Epithelial cell of proximal tubule (primary cell): ENCODE measurements at regions not wholly inside any gene's neighbourhood (a gene's known extent, or its start where the extent isn't known, plus 50 kb on each side); places are given as distances from the start of the nearest gene placed in this dataset.
A peak's percentile ranks its signal among the peaks of the same experiment; 100 is the strongest.
"Not testable (repeated sequence)": the region's sequence is repeated elsewhere in the genome, so short reads cannot be mapped to it uniquely, and the experiment has no call there.

Experiments
- DNase-seq: peaks from one replicate; pipeline ENCODE4 v3.0.0-alpha.2; 2011; ENCODE audit warnings: low read depth
- H3K4me3 ChIP-seq: 2 replicates; pipeline ENCODE4 v1.5.1; 2011; ENCODE audit warnings: low read depth, mild to moderate bottlenecking, low read length
- TF ChIP-seq, protein P1 (sequence below): conservative IDR thresholded peaks from 2 replicates; pipeline ENCODE4 v1.5.1; 2012; ENCODE audit warnings: low read depth, mild to moderate bottlenecking, low read length

DNA sequence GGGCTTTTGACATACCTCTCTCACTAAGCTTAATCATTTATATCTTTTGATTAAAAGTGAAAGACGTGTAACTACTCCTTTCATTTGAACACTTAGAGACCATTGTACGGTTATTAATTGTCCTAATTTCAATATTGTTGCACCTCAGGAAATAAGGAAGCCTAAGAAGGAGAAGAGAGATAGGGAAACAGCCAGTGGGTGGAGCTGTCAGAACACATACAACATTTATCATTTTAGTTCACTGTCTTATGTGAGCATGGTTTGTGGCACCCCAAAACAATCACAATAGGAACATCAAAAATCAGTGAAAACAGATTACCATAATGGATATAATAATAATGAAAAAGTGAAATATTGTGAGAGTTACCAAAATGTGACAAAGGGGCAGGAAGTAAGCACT is 147.2 kb upstream of the POMZP3 start:
- H3K4me3 ChIP-seq, DNase-seq: not testable (repeated sequence)
- TF ChIP-seq, protein P1, sequence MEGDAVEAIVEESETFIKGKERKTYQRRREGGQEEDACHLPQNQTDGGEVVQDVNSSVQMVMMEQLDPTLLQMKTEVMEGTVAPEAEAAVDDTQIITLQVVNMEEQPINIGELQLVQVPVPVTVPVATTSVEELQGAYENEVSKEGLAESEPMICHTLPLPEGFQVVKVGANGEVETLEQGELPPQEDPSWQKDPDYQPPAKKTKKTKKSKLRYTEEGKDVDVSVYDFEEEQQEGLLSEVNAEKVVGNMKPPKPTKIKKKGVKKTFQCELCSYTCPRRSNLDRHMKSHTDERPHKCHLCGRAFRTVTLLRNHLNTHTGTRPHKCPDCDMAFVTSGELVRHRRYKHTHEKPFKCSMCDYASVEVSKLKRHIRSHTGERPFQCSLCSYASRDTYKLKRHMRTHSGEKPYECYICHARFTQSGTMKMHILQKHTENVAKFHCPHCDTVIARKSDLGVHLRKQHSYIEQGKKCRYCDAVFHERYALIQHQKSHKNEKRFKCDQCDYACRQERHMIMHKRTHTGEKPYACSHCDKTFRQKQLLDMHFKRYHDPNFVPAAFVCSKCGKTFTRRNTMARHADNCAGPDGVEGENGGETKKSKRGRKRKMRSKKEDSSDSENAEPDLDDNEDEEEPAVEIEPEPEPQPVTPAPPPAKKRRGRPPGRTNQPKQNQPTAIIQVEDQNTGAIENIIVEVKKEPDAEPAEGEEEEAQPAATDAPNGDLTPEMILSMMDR = peak; percentile 38

DNA sequence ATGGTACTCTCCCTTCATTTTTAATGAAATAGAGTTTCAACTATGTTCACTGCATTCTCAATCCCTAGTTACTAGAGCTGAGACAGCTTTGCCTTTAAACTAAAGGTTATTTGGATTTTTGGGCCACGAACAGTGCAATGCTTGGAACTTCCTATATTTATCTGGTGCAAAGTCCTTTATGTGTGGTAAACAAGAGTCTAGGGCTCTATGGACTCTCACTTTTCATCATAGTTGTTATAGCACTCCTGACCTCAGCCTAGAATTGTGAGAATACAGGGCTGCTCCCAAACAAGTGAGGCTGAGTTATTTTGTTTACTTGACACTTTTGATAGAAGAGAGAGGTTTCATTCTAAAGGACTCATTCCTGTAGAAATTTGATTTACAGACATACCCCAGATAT is 144.9 kb upstream of the POMZP3 start:
- H3K4me3 ChIP-seq, DNase-seq: not testable (repeated sequence)

DNA sequence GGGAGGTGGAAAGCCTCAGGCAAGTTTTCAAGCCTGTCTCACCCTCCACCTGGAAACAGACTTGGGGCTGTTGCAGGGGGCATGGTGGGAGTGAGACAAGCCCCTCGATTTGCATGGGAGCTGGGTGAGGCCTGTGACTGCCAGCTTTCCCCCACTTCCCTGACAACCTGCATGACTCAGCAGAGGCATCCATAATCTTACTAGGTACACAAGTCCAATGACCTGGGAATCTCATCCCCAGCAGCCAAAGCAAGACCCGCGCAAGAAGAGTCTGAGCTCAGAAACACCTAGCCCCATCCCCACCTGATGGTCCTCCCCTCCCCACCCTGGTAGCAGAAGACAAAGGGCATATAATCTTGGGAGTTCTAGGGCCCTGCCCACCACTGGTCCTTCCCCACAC is 136.9 kb upstream of the POMZP3 start:
- not testable (repeated sequence) for DNase-seq, H3K4me3 ChIP-seq

DNA sequence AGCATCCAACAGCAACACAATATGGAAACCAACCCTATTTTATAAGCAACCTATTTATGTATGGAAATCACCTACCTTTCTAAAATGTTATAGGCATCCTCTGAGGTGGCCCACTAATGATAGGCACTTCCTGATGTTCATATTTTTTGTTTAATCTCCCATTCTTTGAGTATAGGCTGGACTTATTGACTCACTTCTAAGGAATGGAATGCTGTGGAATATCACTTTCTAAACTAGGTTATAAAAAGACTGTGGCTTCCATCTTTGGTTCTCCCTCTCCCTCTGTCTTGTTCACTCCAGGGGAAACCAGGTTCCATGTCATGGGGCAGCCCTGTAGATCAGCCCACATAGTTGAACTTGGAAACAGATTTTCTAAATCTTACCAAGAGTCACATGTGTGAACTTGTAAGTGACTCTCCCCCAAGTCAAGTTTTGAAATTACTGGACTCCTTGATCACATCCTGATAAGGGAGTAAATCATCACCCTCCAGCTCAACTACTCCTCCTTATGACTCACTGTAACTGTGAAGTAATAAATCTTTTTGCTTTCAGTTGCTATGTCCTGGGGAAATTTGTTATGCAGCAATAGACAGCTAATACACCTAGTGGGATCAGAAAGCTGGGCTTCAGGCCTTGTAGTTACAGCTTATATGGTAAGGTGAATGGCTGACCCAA is 133.6 kb upstream of the POMZP3 start:
- H3K4me3 ChIP-seq, DNase-seq: not testable (repeated sequence)

DNA sequence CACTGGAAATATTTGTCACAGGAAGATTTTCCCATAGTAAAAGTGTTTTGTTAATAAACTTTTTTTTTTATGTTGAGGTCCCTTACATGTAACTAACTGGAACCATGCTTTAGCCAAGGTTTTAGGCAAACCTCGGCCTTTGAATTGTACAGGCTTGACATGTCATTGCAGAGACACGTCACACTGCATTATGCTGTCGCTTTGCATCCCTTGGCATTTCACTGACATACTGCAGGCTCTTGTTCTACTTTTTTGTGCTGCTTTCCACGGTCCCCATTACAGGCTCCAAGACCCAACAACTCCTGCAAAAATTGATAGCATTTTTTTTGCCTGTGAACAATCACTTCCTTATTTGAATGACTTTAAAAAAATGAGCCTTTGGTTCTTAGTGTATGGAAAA is 112.5 kb upstream of the POMZP3 start:
- H3K4me3 ChIP-seq, DNase-seq: not testable (repeated sequence)

DNA sequence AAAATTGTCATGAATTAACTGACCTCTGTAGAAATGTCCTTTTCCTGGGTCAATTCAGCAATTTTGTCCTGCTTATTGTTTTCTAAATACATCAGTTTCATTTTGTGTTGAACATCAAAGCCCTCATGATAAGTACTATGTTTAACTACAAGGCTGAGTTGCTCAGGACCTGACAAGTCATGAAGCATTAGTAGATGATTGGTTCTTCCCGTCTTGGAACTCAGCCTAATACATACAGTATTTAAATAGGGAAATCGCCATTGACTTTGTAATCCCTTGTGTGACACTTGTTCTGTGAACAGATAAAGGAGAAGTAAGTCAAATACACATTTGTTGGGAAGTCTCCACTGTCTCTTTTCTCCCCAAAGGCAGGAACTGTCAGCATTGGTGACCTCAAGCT is 109.6 kb upstream of the POMZP3 start:
- H3K4me3 ChIP-seq, DNase-seq: not testable (repeated sequence)

DNA sequence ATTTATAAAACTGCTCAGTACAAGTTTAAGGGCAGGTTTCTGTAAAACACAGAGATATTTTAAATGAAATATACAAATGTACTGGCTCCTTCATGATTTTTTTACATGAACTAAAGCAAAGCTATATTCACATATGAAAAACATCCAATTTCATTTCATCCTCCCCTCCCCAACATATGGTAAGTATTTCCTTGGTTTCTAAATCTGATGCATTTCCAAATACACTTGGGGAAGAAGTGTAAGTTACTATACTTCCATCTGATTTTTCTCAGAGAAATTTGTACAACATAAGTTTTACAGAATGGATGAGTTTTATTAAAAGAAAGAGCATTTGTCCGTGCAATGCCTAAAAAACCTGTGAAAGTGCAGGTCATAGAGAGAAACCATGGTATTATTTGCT is 109.0 kb upstream of the POMZP3 start:
- not testable (repeated sequence) for DNase-seq, H3K4me3 ChIP-seq

DNA sequence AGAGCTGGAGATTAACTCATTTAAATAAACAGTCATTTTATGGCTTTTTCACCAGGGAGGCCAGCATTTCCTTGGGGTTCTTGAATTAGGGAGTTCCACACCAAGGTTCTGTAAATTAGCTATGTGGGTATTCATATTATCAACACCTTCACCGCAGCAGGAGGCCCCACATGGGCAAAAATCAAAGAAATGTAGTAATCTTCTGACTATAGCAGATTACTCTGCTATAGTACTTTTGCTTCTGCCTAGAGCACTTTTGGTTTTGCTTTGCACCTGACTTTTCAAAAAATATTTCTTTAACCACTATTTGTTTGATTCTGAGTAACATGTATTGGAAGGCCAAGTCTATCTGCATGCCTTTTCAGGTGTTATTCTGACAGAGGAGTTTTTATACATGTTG is 108.6 kb upstream of the POMZP3 start:
- H3K4me3 ChIP-seq, DNase-seq: not testable (repeated sequence)

DNA sequence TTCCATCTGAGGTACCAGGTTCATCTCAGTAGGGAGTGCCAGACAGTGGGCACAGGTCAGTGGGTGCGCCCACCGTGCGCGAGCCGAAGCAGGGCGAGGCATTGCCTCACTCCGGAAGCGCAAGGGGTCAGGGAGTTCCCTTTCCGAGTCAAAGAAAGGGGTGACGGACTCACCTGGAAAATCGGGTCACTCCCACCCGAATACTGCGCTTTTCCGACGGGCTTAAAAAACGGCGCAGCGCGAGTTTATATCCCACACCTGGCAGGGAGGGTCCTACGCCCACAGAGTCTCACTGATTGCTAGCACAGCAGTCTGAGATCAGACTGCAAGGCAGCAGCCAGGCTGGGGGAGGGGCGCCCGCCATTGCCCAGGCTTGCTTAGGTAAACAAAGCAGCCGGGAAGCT is 101.5 kb upstream of the POMZP3 start:
- not testable (repeated sequence) for DNase-seq, H3K4me3 ChIP-seq

DNA sequence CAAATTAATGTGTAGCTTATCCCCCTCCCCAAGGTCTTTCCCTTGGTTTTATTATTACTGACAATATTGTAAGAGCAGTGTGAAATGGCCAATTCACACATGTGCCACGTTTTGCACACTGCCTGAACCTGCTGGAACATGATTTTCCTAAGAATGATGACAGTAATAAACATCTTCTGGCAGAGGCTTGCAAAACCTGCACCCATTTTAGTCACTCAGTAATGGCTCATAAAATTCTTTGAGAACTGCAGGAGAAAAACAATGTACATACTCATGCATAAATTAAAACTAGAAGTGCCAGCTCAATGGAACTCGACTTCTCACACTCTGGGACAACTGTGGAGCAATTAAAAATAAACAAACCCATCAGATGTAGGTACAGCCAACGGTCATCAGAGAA is 96.8 kb upstream of the POMZP3 start:
- not testable (repeated sequence) for DNase-seq, H3K4me3 ChIP-seq

DNA sequence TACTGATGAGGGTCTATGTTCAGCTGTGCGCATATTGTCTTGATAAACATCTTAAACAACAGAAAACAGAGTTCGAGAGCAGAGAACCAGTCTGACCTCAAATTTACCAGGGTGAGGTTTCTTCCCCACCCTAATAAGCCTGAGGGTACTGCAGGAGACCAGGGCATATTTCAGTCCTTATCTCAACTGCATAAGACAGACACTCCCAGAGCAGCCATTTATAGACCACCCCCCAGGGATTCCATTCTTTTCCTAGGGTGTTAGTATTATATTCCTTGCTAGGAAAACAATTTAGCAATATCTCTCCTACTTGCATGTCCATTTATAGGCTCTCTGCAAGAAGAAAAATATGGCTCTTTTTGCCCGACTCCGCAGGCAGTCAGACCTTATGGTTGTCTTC is 89.5 kb upstream of the POMZP3 start:
- DNase-seq, H3K4me3 ChIP-seq: not testable (repeated sequence)

DNA sequence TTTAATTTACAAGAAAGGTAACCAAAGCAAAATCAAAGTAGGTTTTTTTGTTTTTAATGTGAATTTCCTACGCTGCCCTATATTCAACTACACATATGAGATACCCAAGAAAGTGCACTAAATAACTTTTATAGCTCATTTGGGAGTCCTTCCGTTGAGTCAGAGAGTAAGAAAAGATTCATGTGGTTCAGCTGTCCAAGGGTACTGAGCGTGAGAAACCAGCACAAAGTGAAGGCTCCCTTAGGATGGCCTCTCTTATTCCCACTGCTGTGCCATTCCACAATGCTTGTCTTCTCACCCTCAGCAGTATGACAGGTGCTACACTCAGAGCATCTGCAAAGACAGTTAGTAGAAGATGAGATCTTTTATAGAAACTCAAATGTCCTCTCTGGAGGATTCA is 85.8 kb upstream of the POMZP3 start:
- H3K4me3 ChIP-seq, DNase-seq: not testable (repeated sequence)

DNA sequence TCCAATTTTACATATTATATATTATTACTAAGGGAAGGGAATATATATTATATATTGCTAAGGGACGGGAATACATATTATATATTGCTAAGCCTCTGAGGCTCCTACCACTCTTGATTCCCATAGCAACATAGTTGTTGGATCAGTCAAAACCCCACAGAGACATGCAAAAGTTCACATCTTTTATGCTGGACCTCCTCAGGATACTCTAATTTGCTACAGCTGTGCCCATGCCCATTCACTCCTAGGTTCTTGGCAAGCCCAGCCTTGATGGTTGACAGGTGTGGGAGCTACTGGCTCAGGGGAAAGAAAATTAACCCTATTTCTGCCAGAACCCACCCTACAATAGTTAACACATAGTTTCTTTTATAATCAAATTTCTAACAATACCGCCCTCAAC is 84.6 kb upstream of the POMZP3 start:
- not testable (repeated sequence) for DNase-seq, H3K4me3 ChIP-seq

DNA sequence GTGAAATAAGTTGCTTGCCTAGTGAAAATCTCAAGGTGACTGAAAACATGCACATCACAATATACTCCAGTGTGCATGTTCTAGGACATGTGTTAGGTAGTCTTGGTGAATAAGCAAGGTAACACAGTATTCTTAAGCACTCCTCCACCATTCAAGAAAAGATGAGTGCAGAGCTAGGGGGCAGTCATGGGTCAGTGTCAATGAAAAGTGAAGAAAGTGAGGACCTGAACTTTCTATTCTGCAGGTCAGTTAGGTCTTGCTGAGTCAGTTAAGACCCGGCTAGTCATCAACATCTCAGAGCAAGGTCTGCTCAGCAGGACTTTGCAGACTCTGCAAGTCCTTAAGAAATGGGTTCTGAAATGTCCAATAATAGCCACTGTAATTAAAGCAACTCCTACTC is 82.6 kb upstream of the POMZP3 start:
- not testable (repeated sequence) for DNase-seq, H3K4me3 ChIP-seq
- TF ChIP-seq, protein P1 = peak; percentile 30

DNA sequence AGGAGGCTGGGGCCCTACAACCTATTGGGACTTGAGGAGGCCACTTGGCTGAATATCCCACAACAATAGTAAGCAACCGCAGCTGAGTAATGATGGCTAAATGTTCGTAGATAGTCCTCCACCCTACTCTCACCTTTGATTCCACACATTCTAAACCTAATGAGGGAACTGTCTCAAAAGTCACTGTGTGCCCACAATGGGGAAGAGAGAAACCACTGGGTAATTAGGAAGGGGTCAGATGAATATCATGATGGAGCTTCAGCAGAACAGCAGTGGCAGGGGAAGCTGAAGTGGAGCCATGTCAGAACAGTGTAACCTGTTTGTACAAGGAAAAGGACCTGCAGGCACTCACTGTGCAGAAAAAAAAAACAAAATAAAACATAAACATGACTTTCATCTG is 81.4 kb upstream of the POMZP3 start:
- not testable (repeated sequence) for H3K4me3 ChIP-seq, DNase-seq

DNA sequence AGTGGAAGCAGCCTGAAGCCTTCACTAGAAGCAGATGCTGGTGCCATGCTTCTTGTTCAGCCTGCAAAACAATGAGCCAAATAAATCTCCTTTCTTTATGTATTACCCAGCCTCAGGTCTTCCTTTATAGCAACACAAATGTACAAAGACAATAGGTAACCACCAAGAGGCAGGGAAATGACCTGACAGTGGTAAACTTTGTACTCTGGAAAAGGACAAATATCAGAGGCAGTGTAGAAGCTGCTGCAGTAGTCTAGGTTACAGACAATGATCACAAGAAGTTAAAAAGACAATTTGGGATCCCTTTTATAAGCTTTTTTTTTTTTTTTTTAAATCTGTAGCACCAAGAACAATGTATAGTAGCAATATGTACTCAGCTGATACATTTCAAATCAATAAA is 76.7 kb upstream of the POMZP3 start:
- not testable (repeated sequence) for DNase-seq, H3K4me3 ChIP-seq

DNA sequence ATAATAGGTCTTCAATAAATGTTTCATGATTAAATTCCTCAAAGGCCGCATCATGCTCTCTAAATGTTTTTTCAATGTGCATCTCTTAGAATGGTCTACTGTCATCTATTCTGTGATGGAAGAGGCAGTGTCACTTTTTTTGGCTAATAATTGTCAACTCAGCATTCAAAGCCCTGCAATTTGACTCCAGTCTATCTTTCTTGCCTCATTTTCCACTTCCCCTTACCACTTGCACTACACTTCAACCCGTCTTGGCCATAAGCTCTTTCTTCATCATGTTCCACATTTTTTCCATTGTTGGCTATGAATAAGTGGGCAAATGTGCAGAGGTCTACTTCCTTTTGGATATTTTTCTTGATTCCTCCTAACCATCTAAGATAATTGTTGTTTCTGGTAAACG is 59.2 kb upstream of the POMZP3 start:
- not testable (repeated sequence) for H3K4me3 ChIP-seq, DNase-seq

DNA sequence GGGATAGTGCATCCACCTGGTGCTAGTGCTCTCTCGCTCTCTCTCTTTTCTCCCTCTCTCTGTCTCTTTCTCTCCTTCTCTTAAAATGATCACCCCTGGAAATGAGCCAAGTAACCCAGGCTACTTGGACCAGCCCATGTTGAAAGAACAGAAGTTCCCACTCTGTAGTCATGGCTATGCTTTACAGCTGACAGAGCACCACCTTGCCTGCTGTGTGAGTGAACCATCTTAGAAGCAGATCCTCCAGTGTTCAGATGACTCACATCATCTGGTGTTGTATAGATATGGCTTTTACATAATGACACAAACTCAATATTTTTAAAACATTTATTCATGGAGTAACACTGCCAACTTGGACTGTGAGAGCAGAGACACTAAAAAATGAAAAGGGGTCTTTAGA is 57.7 kb upstream of the POMZP3 start:
- DNase-seq, H3K4me3 ChIP-seq: not testable (repeated sequence)
